GM18873 (cell line): ENCODE measurements at regions not wholly inside any gene's neighbourhood (a gene's known extent, or its start where the extent isn't known, plus 50 kb on each side); places are given as distances from the start of the nearest gene placed in this dataset.

ENCODE experiments used
- ATAC-seq: cut with Tn5 transposase; IDR thresholded peaks from one replicate; pipeline ENCODE4 v1.9.1; 2021; ENCODE audit warnings: mild to moderate bottlenecking, moderate library complexity, moderate number of reproducible peaks; ENCODE audit not compliant: unreplicated experiment, low FRiP score

DNA sequence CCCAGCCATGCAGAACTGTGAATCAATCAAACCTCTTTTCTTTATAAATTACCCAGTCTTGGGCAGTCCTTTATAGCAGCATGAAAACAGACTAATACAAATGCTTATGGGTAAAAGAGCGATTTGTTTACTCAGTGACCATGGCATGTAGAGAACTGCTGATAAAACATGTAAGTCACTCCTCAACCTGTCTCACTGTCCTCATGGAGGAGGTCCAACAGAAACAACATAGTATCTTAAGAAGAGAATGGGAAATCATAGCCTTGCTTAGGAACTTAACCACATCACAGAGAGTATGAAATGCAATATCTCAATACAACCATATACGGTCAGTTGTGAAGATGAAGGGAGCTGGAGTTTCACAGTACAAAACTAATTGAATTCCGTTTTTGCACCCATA lies 1734.0 kb upstream of the RAG2 start:
- ATAC-seq = no peak

DNA sequence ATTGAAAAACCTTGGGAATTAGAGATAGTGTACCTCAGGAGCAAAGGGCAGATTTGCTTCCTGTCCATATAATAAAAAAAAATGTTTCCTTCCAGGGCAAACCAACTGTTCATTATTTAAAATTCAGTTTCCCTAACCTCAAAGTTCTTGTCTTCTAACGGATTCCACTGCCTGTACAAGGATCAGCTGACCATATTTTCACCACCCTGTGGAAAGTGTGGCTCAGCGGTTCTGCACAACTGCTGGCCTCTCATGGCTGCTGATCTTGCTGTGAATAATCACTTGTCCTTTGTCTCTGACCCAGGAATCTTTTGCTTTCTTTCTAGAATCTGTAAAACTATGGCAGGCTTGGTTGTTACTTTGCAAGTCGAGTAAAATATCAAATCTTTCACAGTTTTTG lies 1732.5 kb upstream of the RAG2 start:
- ATAC-seq = no peak

GRCh38 chr11:38323961-38324761 lies 1726.1 kb upstream of the RAG2 start:
- no peak for ATAC-seq

DNA sequence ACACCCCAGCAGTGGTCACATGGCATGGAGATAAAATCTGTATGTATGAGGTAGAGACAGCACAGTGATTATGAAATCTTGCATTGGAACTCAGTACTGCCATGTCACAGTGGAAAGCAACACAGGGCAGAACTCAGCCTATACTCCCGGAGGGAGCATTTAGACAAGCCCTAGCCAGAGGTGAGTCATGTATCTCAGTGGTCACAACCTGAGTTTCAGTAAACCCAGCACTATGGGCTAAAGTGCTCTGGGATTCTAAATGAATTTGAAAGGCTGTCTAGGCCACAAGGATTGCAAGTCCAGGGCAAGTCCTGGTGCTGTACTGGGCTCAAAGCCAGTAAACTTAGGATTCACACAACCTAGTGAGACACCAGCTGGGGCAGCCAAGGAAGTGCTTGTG lies 1717.1 kb upstream of the RAG2 start:
- ATAC-seq = no peak

DNA sequence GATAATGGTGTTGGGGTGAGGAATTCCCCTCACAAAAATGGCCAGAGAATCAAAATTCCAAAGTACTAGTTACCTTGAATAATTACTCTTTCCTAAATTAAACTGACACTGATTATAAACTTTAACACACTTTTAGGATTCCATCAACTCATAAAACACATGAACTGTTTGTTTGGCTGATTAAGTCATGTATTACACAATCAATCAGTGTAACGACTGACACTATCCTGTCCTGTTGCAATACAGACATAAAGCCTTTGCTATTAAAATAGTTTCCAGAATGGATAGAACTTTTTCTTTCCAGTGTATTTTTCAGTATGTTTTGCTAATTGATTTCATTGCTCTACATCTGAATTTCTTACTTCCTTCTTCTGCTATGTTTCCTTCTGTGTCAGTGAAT lies 1709.4 kb upstream of the RAG2 start:
- ATAC-seq = no peak

DNA sequence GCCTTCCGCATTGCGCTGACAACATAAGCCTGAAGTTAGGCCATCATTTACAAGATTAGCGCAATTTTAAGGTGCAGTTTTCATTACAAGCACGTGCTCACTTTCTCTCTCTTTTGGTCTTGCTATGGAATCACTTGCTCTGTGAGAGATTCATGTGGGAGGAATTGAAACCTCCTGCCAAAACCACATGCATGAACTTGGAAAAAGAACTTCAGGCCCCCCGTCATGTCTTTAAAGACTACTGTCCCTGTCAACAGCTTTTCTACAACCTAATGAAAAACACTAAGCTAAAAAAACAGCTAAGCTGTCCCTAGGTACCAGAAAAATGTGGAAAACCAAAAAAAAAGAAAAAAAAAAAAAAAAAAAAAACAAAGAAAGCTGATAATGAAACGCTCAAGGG lies 1707.6 kb upstream of the RAG2 start:
- no peak for ATAC-seq

GRCh38 chr11:38304926-38305325 lies 1706.9 kb upstream of the RAG2 start:
- ATAC-seq = no peak

DNA sequence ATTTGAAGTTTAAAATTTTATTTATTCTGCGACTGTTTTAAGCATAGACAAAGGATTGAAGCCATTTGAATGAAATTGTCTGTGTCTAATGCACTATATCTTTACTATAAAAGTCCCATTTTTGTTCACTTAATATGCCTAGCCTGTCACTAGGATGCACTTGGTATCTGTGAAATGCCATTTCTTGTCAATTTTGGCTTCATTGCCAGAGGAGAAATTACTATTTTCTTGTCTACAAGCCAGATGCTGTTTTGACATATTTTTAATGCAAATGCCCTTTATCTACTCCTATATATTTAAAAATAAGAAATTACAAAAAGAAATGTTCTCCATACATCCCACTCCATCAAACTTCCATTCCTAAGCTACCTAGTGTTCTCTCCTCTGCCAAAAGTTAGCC lies 1704.5 kb upstream of the RAG2 start:
- ATAC-seq = no peak

- no peak for ATAC-seq
These were observed 1702.5 kb upstream of the RAG2 start for GRCh38 chr11:38300570-38300969.

DNA sequence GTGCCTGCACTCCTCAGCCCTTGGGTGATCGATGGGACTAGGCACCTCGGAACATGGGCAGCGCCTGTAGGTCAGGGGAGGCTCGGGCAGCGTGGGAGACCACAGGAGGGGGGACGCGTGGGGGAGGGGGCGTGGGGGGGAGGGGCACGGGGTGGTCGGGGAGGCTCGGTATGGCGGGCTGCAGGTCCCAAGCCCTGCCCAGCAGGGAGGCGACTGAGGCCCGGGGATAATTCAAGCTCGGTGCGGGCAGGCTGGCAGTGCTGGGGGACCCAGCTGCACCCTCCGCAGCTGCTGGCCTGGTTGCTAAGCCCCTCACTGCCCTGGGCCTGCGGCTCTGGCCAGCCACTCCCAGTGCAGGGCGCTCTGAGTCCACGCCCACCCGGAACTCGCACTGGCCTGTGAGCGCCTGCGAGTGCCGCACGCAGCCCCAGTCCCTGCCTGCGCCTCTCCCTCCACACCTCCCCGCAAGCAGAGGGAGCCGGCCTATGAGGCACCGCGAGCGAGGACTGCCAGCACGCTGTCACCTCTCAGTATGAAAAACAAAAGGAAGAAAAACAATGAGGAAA lies 1698.3 kb upstream of the RAG2 start:
- ATAC-seq = no peak

DNA sequence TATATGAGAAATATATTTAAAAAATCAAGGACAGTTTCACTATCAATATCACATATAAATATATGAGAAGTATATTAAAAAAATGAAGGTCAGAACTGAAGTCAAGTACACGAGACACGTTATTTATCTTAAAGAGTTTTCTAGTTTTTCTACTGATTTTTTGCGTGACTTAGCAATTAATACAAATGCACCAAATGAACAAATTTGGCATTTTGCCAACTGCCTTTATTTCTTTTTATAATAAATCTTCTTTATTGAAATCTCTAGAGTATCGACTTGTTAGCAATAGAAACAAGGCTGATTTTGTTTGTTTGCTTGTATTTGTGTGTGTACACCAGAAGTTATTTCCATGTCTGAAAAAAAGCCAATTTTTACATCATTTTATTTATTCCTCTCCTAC lies 1684.7 kb upstream of the RAG2 start:
- ATAC-seq = no peak

DNA sequence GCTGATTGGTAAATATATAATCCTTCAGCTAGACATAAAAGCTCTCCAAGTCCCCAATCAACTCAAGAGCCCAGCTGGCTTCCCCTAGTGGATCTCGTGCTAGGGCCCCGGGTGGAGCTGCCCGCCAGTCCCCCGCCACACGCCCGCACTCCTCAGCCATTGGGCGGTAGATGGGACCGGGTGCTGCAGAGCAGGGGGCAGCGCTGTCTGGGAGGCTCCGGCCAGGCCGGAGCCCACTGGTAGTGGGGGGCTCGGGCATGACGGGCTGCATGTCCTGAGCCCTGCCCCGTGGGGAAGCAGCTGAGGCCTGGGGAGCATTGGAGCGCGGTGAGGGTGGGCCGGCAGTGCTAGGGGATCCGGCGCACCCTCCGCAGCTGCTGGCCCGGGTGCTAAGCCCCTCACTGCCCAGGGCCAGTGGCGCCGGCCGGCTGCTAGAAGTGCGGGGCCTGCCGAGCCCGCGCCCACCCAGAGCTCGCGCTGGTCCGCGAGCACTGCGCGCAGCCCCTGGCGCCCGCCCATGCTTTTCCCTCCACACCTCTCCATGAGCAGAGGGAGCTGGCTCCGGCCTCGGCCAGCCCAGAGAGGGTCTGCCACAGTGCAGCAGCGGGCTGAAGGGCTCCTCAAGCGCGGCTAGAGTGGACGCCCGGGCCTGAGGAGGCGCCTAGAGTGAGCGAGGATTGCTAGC lies 1680.6 kb upstream of the RAG2 start:
- ATAC-seq = no peak

DNA sequence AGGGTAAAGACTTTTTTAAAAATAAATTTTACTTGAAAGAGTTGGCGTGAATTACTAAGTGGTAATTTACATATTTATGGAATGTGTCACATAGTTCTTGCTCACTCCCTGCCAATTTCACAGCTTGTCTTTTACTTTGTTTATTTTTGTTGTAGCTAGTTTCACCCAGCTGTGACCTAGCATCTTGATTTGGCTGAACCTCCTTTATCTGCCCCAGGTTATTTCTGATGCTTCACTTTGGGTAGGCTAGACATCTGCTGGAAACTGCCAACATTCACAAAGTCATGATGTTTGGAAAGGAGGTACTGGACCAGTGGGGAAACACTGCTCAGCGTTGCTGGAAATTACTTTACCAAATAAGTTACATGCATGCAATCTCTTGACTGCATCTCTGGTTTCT lies 1676.0 kb upstream of the RAG2 start:
- ATAC-seq = no peak

GRCh38 chr11:38272376-38272775 lies 1674.3 kb upstream of the RAG2 start:
- ATAC-seq = no peak

GRCh38 chr11:38266691-38267090 lies 1668.7 kb upstream of the RAG2 start:
- no peak for ATAC-seq

GRCh38 chr11:38256436-38256835 lies 1658.4 kb upstream of the RAG2 start:
- ATAC-seq = no peak

- ATAC-seq = no peak
These were observed 1656.9 kb upstream of the RAG2 start for GRCh38 chr11:38254913-38255312.

DNA sequence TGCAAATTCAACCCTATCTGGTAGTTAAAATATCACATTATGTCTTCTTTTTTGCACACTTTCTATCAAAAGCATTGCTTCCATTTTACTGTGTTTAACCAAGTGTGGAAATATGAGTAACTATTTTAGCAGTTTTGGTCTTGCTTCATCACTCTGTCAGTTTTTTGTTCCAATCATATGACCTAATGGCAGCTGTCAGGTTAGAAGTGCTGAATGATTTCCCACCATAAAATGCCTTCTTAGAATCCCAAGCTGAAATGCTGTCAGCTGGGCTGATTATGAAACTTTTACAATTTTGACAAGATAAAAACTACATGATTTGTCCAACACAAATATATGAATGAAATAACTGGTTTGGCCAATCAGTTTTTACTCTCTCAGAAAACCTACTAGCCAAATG lies 1654.6 kb upstream of the RAG2 start:
- no peak for ATAC-seq

GRCh38 chr11:38246451-38246850 lies 1648.4 kb upstream of the RAG2 start:
- ATAC-seq = no peak

DNA sequence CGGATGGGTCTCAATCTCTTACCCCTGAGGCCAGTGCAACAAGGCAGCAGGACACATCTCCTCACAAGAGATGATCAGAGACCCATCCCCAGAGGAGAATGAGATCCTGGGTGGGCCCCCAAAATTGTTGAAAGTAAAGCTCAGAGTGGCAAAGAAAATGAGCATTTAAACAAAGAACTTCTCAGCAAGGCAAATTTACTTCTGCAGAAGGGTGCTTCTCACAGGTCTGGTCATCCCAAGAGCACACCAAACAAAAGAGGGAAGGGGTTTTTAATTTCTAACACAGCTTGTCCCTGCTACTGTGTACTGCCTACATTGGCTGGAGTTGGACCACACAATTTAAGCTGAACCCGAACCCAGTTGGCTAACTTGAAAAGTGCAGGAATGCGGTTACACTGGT lies 1628.6 kb upstream of the RAG2 start:
- ATAC-seq = no peak

DNA sequence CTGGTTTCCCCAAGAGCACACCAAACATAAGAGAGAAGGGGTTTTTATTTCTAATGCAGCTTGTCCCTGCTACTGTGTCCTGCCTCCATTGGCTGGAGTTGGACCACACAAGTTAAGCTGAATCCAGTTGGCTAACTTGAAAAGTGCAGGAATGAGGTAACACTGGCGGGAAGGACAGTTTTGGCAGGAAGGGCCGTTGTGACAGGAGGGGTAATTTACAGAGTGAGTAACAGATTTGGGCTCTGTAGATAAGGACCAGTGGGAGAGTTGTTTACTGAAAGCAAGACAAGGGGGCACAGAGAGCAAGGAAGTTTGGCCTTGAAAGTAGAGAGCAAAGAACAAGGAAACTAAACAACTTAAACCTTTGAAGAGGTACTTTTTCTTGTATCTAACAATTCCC lies 1623.3 kb upstream of the RAG2 start:
- ATAC-seq = no peak

- no peak for ATAC-seq
These were observed 1621.6 kb upstream of the RAG2 start for GRCh38 chr11:38219636-38220035.
